Activated T-helper 1 cell treated with anti-CD3 and anti-CD28 coated beads, Interleukin-12 subunit alpha, Interleukin-12 subunit beta, Interleukin-2, Interleukin-4 antibody, amounts not matched to agents 30 ng/mL and 10 ng/mL and 1 ng/mL, durations not matched to agents 14 hours and 24 hours and 36 hours (primary cell): ENCODE measurements at regions not wholly inside any gene's neighbourhood (a gene's known extent, or its start where the extent isn't known, plus 50 kb on each side); places are given as distances from the start of the nearest gene placed in this dataset.
A peak's percentile ranks its signal among the peaks of the same experiment; 100 is the strongest.

Source experiments
- DNase-seq: peaks from one replicate; pipeline ENCODE4 v3.0.0; 2021; ENCODE audit warnings: low spot score
- H3K27ac Mint-ChIP-seq: one replicate; pipeline ENCODE4 v1.8.0; 2021; ENCODE audit warnings: mild to moderate bottlenecking, mixed read lengths
- H3K27me3 Mint-ChIP-seq: one replicate; pipeline ENCODE4 v1.8.0; 2022; ENCODE audit warnings: mild to moderate bottlenecking, moderate library complexity, mixed read lengths; ENCODE audit not compliant: insufficient read depth
- H3K36me3 Mint-ChIP-seq: one replicate; pipeline ENCODE4 v1.8.0; 2021; ENCODE audit warnings: low read depth, mixed read lengths
- H3K4me1 Mint-ChIP-seq: one replicate; pipeline ENCODE4 v1.8.0; 2021; ENCODE audit warnings: low read depth, mixed read lengths
- H3K4me3 Mint-ChIP-seq: one replicate; pipeline ENCODE4 v1.8.0; 2021; ENCODE audit warnings: mild to moderate bottlenecking, moderate library complexity, mixed read lengths
- H3K9me3 Mint-ChIP-seq: one replicate; pipeline ENCODE4 v1.8.0; 2021; ENCODE audit warnings: mixed read lengths
- intact Hi-C: fragments of 100-400 bp; cut with micrococcal nuclease; formaldehyde crosslinking; loops from one replicate; pipeline ENCODE4 v1.15.1; 2024

GRCh38 chr10:31754803-31755624 is 173.6 kb downstream of the ARHGAP12 start:
- no peak overlapping the region for H3K4me3 Mint-ChIP-seq
- no peak overlapping the region for H3K27ac Mint-ChIP-seq
- H3K36me3 Mint-ChIP-seq: no peaks in the 10 kb centered on the region
- no peaks in the 10 kb centered on the region for H3K27me3 Mint-ChIP-seq
- no peak for DNase-seq
- intact Hi-C loops: no loop called here
- H3K4me1 Mint-ChIP-seq: peaks cover 23% of the 10 kb centered on the region
- H3K9me3 Mint-ChIP-seq: no peaks in the 10 kb centered on the region

DNA sequence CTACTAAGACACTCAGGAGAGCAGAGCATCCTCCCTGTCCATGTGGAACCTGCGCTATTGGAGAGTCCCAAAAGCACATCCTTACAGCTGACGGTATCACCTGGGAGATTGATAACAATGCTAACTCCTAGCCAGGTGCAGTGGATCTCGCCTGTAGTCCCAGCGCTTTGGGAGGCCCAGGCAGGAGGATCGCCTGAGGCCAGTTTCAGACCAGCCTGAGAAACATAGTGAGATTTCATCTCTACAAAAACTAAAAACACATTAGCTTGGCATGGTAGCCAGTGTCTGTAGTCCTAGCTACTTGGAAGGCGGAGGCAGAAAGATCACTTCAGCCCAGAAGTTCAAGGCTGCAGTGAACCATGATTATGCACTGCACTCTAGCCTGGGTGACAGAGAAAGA is 174.9 kb downstream of the ARHGAP12 start:
- no peaks in the 10 kb centered on the region for H3K9me3 Mint-ChIP-seq
- H3K27me3 Mint-ChIP-seq: no peaks in the 10 kb centered on the region
- H3K27ac Mint-ChIP-seq: no peak overlapping the region
- H3K4me3 Mint-ChIP-seq: no peak overlapping the region
- H3K36me3 Mint-ChIP-seq: no peaks in the 10 kb centered on the region
- no peak for DNase-seq
- peaks cover 17% of the 10 kb centered on the region for H3K4me1 Mint-ChIP-seq
- intact Hi-C loops: no loop called here

GRCh38 chr10:31752170-31752569 is 176.5 kb downstream of the ARHGAP12 start:
- DNase-seq: no peak
- H3K4me3 Mint-ChIP-seq: no peak overlapping the region
- H3K9me3 Mint-ChIP-seq: no peaks in the 10 kb centered on the region
- H3K27me3 Mint-ChIP-seq: no peaks in the 10 kb centered on the region
- intact Hi-C loops: no loop called here
- H3K36me3 Mint-ChIP-seq: no peaks in the 10 kb centered on the region
- peaks cover 8% of the 10 kb centered on the region for H3K4me1 Mint-ChIP-seq
- H3K27ac Mint-ChIP-seq: no peak overlapping the region

- no peak for DNase-seq
- peaks cover 13% of the 10 kb centered on the region for H3K4me1 Mint-ChIP-seq
- H3K36me3 Mint-ChIP-seq: no peaks in the 10 kb centered on the region
- no peaks in the 10 kb centered on the region for H3K9me3 Mint-ChIP-seq
- intact Hi-C loops: no loop called here
- no peak overlapping the region for H3K4me3 Mint-ChIP-seq
- no peaks in the 10 kb centered on the region for H3K27me3 Mint-ChIP-seq
- H3K27ac Mint-ChIP-seq: no peak overlapping the region
Observed at GRCh38 chr10:31751738-31752080, 176.9 kb downstream of the ARHGAP12 start.

DNA sequence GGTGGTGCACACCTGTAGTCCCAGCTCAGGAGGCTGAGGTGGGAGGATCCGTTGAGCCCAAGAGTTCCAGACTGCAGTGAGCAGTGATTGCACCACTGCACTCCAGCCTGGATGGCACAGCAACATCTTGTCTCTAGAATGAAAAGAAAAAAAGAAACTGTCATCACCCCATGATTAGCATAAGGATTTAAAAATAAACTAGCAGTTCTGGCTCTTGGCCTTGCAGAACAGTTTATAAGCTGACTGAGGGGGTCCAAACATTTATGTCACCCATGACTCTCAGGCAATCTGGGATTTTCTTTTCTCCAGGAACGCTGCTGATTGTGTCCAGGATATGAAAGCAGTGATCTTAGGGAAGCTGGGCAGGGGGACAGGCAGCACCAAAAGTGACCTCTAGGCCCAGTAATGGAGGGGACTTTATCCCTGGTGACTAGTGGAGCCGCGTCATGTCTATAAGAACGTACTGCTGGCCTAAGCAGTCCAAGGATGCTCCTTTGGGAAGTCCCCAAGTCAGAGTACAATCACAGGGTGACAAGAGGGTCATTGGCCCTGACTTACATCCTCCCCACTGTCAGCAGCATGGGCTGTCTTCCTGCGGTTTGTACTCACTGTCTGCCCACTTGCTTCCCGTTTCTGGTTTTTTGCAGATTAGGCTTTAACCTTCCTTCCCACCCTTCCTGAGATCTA is 177.4 kb downstream of the ARHGAP12 start:
- intact Hi-C loops: no loop called here
- Mint-ChIP-seq H3K4me1 (peaks cover 13% of the 10 kb centered on the region), H3K27me3 (no peaks in the 10 kb centered on the region), H3K36me3 (no peaks in the 10 kb centered on the region), H3K27ac (no peak overlapping the region), H3K4me3 (no peak overlapping the region), H3K9me3 (no peaks in the 10 kb centered on the region)
- no peak for DNase-seq

- Mint-ChIP-seq H3K4me3 (no peak overlapping the region), H3K9me3 (no peaks in the 10 kb centered on the region), H3K36me3 (no peaks in the 10 kb centered on the region), H3K27ac (no peak overlapping the region), H3K27me3 (no peaks in the 10 kb centered on the region), H3K4me1 (peaks cover 23% of the 10 kb centered on the region)
- intact Hi-C loops: loop anchor here (5.0 kb wide), 1 partner anchor 398 kb away; no protein-coding TSS in a partner anchor
- no peak for DNase-seq
Observed at GRCh38 chr10:31749981-31750840, 178.4 kb downstream of the ARHGAP12 start.

DNA sequence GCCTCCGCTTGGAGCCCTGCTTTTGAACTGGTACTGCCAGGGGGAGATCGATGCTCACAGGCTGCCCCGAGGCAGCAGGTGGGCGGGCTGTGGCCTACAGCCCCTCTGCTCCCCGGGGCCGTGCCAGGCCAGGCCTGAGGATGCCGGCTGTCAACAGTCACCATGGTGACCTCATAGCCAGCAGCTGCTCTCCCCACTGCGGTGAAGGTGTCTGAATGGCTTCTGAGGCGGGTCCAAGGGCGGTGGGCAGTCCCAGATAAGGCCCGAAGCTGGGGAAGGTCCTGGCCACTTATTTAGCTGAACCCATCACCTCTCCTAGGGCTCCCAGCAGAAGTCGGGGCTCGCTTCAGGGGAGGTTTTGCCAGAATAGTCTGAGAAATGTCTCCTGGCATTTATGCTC is 179.3 kb downstream of the ARHGAP12 start:
- H3K27ac Mint-ChIP-seq: no peak overlapping the region
- peaks cover 32% of the 10 kb centered on the region for H3K4me1 Mint-ChIP-seq
- H3K4me3 Mint-ChIP-seq: no peak overlapping the region
- no peak for DNase-seq
- no peaks in the 10 kb centered on the region for H3K9me3 Mint-ChIP-seq
- H3K36me3 Mint-ChIP-seq: no peaks in the 10 kb centered on the region
- intact Hi-C loops: loop anchor here (5.0 kb wide), 1 partner anchor 397 kb away; no protein-coding TSS in a partner anchor
- H3K27me3 Mint-ChIP-seq: no peaks in the 10 kb centered on the region

DNA sequence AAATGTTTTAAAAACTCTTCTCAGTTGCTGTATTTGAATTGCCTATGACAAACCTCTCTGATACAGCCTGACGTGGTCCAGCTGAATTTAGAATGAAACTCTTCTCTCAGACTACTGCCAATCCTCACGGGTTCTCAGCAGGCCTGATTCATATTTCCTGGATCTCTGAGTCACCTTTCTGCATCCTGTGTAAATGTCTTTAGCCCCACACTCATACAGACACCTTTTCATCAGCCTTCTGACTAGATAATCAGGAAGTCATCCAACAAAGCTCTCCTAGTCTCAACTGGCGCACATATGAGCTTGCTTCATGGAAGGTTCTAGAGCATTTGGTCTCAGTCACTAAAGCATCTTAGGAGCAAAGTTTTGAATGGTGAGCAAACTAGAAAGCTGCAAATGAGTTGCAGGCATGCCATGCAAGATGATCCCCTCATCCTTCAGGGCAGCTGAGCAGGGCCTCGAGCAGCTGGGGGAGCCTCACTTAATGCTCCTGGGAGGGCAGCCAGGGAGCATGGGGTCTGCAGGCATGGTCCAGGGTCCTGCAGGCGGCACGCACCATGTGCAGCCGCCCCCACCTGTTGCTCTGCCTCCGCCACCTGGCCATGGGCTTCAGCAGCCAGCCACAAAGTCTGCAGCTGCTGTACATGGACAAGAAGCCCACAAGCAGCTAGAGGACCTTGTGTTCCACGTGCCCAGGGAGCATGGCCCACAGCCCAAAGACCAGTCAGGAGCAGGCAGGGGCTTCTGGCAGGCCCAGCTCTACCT is 182.8 kb downstream of the ARHGAP12 start:
- no peaks in the 10 kb centered on the region for H3K36me3 Mint-ChIP-seq
- peak overlapping the region; percentile 2 for H3K4me3 Mint-ChIP-seq

GRCh38 chr10:31744025-31744424 is 184.6 kb downstream of the ARHGAP12 start:
- Mint-ChIP-seq H3K9me3 (peaks cover 19% of the 10 kb centered on the region), H3K27ac (no peak overlapping the region), H3K36me3 (no peaks in the 10 kb centered on the region), H3K4me1 (peaks cover 27% of the 10 kb centered on the region), H3K4me3 (no peak overlapping the region), H3K27me3 (no peaks in the 10 kb centered on the region)
- no peak for DNase-seq
- intact Hi-C loops: loop anchor here (2.0 kb wide), 2 partner anchors 19 to 643 kb away; no protein-coding TSS in a partner anchor

More for the DNA sequence above, 182.8 kb downstream of the ARHGAP12 start:
- peak; percentile 49 for DNase-seq
- peaks cover 27% of the 10 kb centered on the region for H3K4me1 Mint-ChIP-seq
- H3K27me3 Mint-ChIP-seq: no peaks in the 10 kb centered on the region
- peaks cover 14% of the 10 kb centered on the region for H3K9me3 Mint-ChIP-seq
- H3K27ac Mint-ChIP-seq: peak overlapping the region; percentile 82
- intact Hi-C loops: loop anchor here (1.0 to 5.0 kb wide), 8 partner anchors 15 to 1044 kb away; no protein-coding TSS in a partner anchor

GRCh38 chr10:31742255-31742654 is 186.4 kb downstream of the ARHGAP12 start:
- intact Hi-C loops: no loop called here
- Mint-ChIP-seq H3K4me3 (no peak overlapping the region), H3K27me3 (peaks cover 2% of the 10 kb centered on the region), H3K27ac (no peak overlapping the region), H3K4me1 (peaks cover 26% of the 10 kb centered on the region), H3K9me3 (peaks cover 20% of the 10 kb centered on the region), H3K36me3 (peaks cover 2% of the 10 kb centered on the region)
- DNase-seq: no peak

- no peak overlapping the region for H3K4me3 Mint-ChIP-seq
- peaks cover 5% of the 10 kb centered on the region for H3K36me3 Mint-ChIP-seq
- no peak for DNase-seq
- intact Hi-C loops: no loop called here
- no peak overlapping the region for H3K27ac Mint-ChIP-seq
- peaks cover 2% of the 10 kb centered on the region for H3K27me3 Mint-ChIP-seq
- H3K4me1 Mint-ChIP-seq: peaks cover 20% of the 10 kb centered on the region
- H3K9me3 Mint-ChIP-seq: peaks cover 25% of the 10 kb centered on the region
Observed at GRCh38 chr10:31741473-31741872, 187.2 kb downstream of the ARHGAP12 start.

- DNase-seq: no peak
- peaks cover 5% of the 10 kb centered on the region for H3K4me1 Mint-ChIP-seq
- H3K36me3 Mint-ChIP-seq: peaks cover 5% of the 10 kb centered on the region
- intact Hi-C loops: no loop called here
- H3K9me3 Mint-ChIP-seq: peaks cover 25% of the 10 kb centered on the region
- no peak overlapping the region for H3K27ac Mint-ChIP-seq
- no peak overlapping the region for H3K4me3 Mint-ChIP-seq
- peaks cover 2% of the 10 kb centered on the region for H3K27me3 Mint-ChIP-seq
Observed at GRCh38 chr10:31739711-31740110, 188.9 kb downstream of the ARHGAP12 start.
